ENCODE measurements at regions not wholly inside any gene's neighbourhood (a gene's known extent, or its start where the extent isn't known, plus 50 kb on each side); places are given as distances from the start of the nearest gene placed in this dataset.
A peak's percentile ranks its signal among the peaks of the same experiment; 100 is the strongest.

DNA sequence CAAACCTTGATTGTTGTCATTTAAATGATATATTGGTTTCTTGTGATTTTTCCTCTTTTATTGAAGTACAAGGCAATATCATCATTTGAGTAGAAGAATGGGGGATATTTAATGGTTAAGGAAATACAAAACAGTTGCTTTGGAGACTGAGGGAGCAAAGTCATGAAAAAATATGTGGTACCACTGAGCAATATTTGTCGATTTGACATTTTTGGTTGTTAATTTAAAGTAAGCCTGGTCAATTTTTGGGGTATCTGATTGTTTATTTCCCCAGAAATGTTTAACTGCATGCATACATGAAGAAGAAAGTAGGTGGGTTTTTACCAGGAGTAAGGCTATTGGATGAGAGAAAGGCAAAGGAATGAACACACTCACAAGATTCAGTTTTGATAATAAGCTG lies 556.2 kb downstream of the TRAM1L1 start:
- Histone ChIP-seq H3K27me3 (ENCODE audit: control insufficient read depth, insufficient read depth, low read length) (no peaks in the 10 kb centered on the region), H3K27ac (ENCODE audit: insufficient read depth, low read length) (no peak overlapping the region), H2BK20ac (ENCODE audit: low read depth, low read length) (no peak overlapping the region), H4K20me1 (ENCODE audit: insufficient read depth, low read length) (no peaks in the 10 kb centered on the region), H3K4me3 (ENCODE audit: insufficient read depth, low read depth, low read length) (no peak overlapping the region), H3K4me2 (ENCODE audit: low read depth, low read length) (no peak overlapping the region), H3K23ac (ENCODE audit: low read depth, low read length) (no peak overlapping the region), H2BK15ac (ENCODE audit: low read depth, low read length) (no peak overlapping the region), H3K79me1 (ENCODE audit: low read depth in 1 of 2, low read length in 2 of 2) (no peaks in the 10 kb centered on the region), H2AFZ (replicated peaks; ENCODE audit: low read length, poor library complexity) (no peak overlapping the region), H3K56ac (ENCODE audit: extremely low read depth, insufficient read depth, low read length) (no peak overlapping the region), H3K18ac (ENCODE audit: low read depth, low read length) (no peak overlapping the region), H2BK120ac (ENCODE audit: low read depth, low read length) (no peak overlapping the region), H3K36me3 (ENCODE audit: control insufficient read depth, insufficient read depth, low read length) (no peaks in the 10 kb centered on the region), H3K14ac (replicated peaks; ENCODE audit: low read depth, low read length) (no peak overlapping the region), H4K8ac (ENCODE audit: low read depth in 2 of 2, low read length in 2 of 2) (no peak overlapping the region), H4K91ac (ENCODE audit: insufficient read depth, low read depth, low read length) (no peak overlapping the region), H3K9me3 (ENCODE audit: control insufficient read depth, insufficient read depth, low read length) (no peaks in the 10 kb centered on the region), H2AK9ac (replicated peaks; ENCODE audit: low read depth, low read length, poor library complexity) (no peak overlapping the region), H3K9ac (ENCODE audit: low read depth, low read length) (no peak overlapping the region), H4K5ac (ENCODE audit: low read depth, low read length) (no peak overlapping the region), H2BK5ac (ENCODE audit: low read depth, low read length, poor library complexity, severe bottlenecking) (no peak overlapping the region), H3K4ac (ENCODE audit: low read depth, low read length) (no peak overlapping the region), H2AK5ac (ENCODE audit: low read depth, low read length) (no peak overlapping the region), H3K4me1 (ENCODE audit: control insufficient read depth, insufficient read depth, low read length) (no peaks in the 10 kb centered on the region), H3K9me1 (ENCODE audit: insufficient read depth, low read length) (no peaks in the 10 kb centered on the region)
- CTCF ChIA-PET: no interaction called here
- DNase-seq (no peak), ATAC-seq (ENCODE audit: low read depth) (no peak)
- in situ Hi-C loops (cut with MboI; ENCODE audit: low sequenced_read_pairs) (no loop called here), dilution Hi-C loops (cut with HindIII; ENCODE audit: low sequenced_read_pairs, unreplicated experiment) (no loop called here), intact Hi-C loops (cut with micrococcal nuclease) (no loop called here)
- TF ChIP-seq MAFK (IDR thresholded peaks at IDR 0.05; ENCODE audit: low read depth, low read length): peak; percentile 13; the same call in 1 of the 2 replicates
- TF ChIP-seq USF2 (IDR thresholded peaks at IDR 0.05; ENCODE audit: low read depth, low read length): no peak
- WGBS, 2 experiments (ENCODE audit: extremely low coverage in 2 of 2, insufficient read length in 1 of 2): no CpG with 5 or more reads among the region's 1 CpG
- BruUV-seq (replicated peaks): no TSS peak
- POLR2A ChIA-PET (ENCODE audit: unreplicated experiment): no interaction called here

All from IMR-90 (cell line).